ENCODE measurements at regions not wholly inside any gene's neighbourhood (a gene's known extent, or its start where the extent isn't known, plus 50 kb on each side); places are given as distances from the start of the nearest gene placed in this dataset.

- Histone ChIP-seq H2AFZ (ENCODE audit: control insufficient read depth, low read length) (no peak overlapping the region), H3K4me2 (ENCODE audit: control insufficient read depth, extremely low read depth, insufficient read depth, low read depth, low read length) (no peak overlapping the region), H4K20me1 (ENCODE audit: control insufficient read depth, extremely low read depth, insufficient read depth, low read length) (no peaks in the 10 kb centered on the region), H3K9me1 (ENCODE audit: control insufficient read depth, extremely low read depth, insufficient read depth, low read length) (no peaks in the 10 kb centered on the region), H3K36me3 (ENCODE audit: control insufficient read depth in 2 of 2, extremely low read depth in 1 of 2, insufficient read depth in 2 of 2, low read length in 2 of 2) (no peaks in the 10 kb centered on the region), H3K9ac (ENCODE audit: control insufficient read depth, extremely low read depth, insufficient read depth, low read length) (no peak overlapping the region), H3K27me3 (ENCODE audit: control insufficient read depth, extremely low read depth, insufficient read depth, low read length) (no peaks in the 10 kb centered on the region), H3K4me1 (ENCODE audit: control insufficient read depth, extremely low read depth, insufficient read depth, low read length) (peaks cover under 1% of the 10 kb centered on the region), H3K9me3 (ENCODE audit: control insufficient read depth, low read depth, low read length) (no peaks in the 10 kb centered on the region), H3K4me3 (ENCODE audit: control insufficient read depth in 2 of 3, extremely low read depth in 1 of 3, insufficient read depth in 2 of 3, low read depth in 1 of 3, low read length in 3 of 3) (no peak overlapping the region), H3K27ac (ENCODE audit: control insufficient read depth, insufficient read depth, low read length) (no peak overlapping the region), H3K79me2 (ENCODE audit: control insufficient read depth, insufficient read depth, low read length) (no peaks in the 10 kb centered on the region)
- FAIRE-seq (no peak), DNase-seq (ENCODE audit: low read depth, low spot score) (no peak)
- dilution Hi-C loops (cut with MboI; ENCODE audit: extremely low pct_ligation_motif_present, low sequenced_read_pairs) = no loop called here
- TF ChIP-seq CTCF (optimal IDR thresholded peaks at IDR 0.05 in 1 of 3, IDR thresholded peaks at IDR 0.05 in 1 of 3, conservative IDR thresholded peaks at IDR 0.05 in 1 of 3; ENCODE audit: extremely low read depth in 1 of 3, insufficient read depth in 2 of 3, low read length in 3 of 3) (no peak), EZH2 (IDR thresholded peaks at IDR 0.05; ENCODE audit: low read length) (no peak)
Measured at GRCh38 chr12:88955531-88955930, 375.3 kb upstream of the KITLG start.

- Histone ChIP-seq H3K9me3 (ENCODE audit: control insufficient read depth, low read depth, low read length) (no peaks in the 10 kb centered on the region), H3K27me3 (ENCODE audit: control insufficient read depth, extremely low read depth, insufficient read depth, low read length) (no peaks in the 10 kb centered on the region), H3K27ac (ENCODE audit: control insufficient read depth, insufficient read depth, low read length) (no peak overlapping the region), H3K36me3 (ENCODE audit: control insufficient read depth in 2 of 2, extremely low read depth in 1 of 2, insufficient read depth in 2 of 2, low read length in 2 of 2) (no peaks in the 10 kb centered on the region), H3K4me2 (ENCODE audit: control insufficient read depth, extremely low read depth, insufficient read depth, low read depth, low read length) (no peak overlapping the region), H3K4me1 (ENCODE audit: control insufficient read depth, extremely low read depth, insufficient read depth, low read length) (no peaks in the 10 kb centered on the region), H2AFZ (ENCODE audit: control insufficient read depth, low read length) (no peak overlapping the region), H4K20me1 (ENCODE audit: control insufficient read depth, extremely low read depth, insufficient read depth, low read length) (no peaks in the 10 kb centered on the region), H3K9me1 (ENCODE audit: control insufficient read depth, extremely low read depth, insufficient read depth, low read length) (no peaks in the 10 kb centered on the region), H3K4me3 (ENCODE audit: control insufficient read depth in 2 of 3, extremely low read depth in 1 of 3, insufficient read depth in 2 of 3, low read depth in 1 of 3, low read length in 3 of 3) (no peak overlapping the region), H3K79me2 (ENCODE audit: control insufficient read depth, insufficient read depth, low read length) (no peaks in the 10 kb centered on the region), H3K9ac (ENCODE audit: control insufficient read depth, extremely low read depth, insufficient read depth, low read length) (no peak overlapping the region)
- no peak for TF ChIP-seq CTCF (optimal IDR thresholded peaks at IDR 0.05 in 1 of 3, IDR thresholded peaks at IDR 0.05 in 1 of 3, conservative IDR thresholded peaks at IDR 0.05 in 1 of 3; ENCODE audit: extremely low read depth in 1 of 3, insufficient read depth in 2 of 3, low read length in 3 of 3)
- no peak for TF ChIP-seq EZH2 (IDR thresholded peaks at IDR 0.05; ENCODE audit: low read length)
- DNase-seq (ENCODE audit: low read depth, low spot score) = no peak
- no peak for FAIRE-seq
- dilution Hi-C loops (cut with MboI; ENCODE audit: extremely low pct_ligation_motif_present, low sequenced_read_pairs) = no loop called here
Measured at GRCh38 chr12:88953029-88953586, 372.8 kb upstream of the KITLG start.
